Trophoblast cell (in vitro differentiated cells and primary cell): ENCODE measurements at regions not wholly inside any gene's neighbourhood (a gene's known extent, or its start where the extent isn't known, plus 50 kb on each side); places are given as distances from the start of the nearest gene placed in this dataset.

ENCODE experiments used
- DNase-seq, 2 donors: peaks; one replicate each; pipeline ENCODE4 v3.0.0-alpha.2; 2016
- H2AFZ ChIP-seq: 2 replicates; pipeline ENCODE4 v1.6.1; 2013; ENCODE audit warnings: low read length, moderate library complexity, mild to moderate bottlenecking; ENCODE audit not compliant: insufficient read depth, poor library complexity
- H2AK5ac ChIP-seq: 2 replicates; pipeline ENCODE4 v1.6.1; 2013; ENCODE audit warnings: mild to moderate bottlenecking, low read length
- H2BK120ac ChIP-seq: 2 replicates; pipeline ENCODE4 v1.6.1; 2013; ENCODE audit warnings: low read length, mild to moderate bottlenecking, moderate library complexity; ENCODE audit not compliant: insufficient read depth, poor library complexity
- H2BK12ac ChIP-seq: 2 replicates; pipeline ENCODE4 v1.6.1; 2013; ENCODE audit warnings: mild to moderate bottlenecking, low read length, moderate library complexity
- H2BK5ac ChIP-seq: 2 replicates; pipeline ENCODE4 v1.6.1; 2013; ENCODE audit warnings: low read length, low read depth, moderate library complexity, mild to moderate bottlenecking; ENCODE audit not compliant: poor library complexity
- H3K14ac ChIP-seq: 2 replicates; pipeline ENCODE4 v1.6.1; 2013; ENCODE audit warnings: mild to moderate bottlenecking, low read length
- H3K18ac ChIP-seq: 2 replicates; pipeline ENCODE4 v1.6.1; 2013; ENCODE audit warnings: mild to moderate bottlenecking, low read length
- H3K23ac ChIP-seq: 2 replicates; pipeline ENCODE4 v1.6.1; 2013; ENCODE audit warnings: low read length
- H3K27ac ChIP-seq: 2 replicates; pipeline ENCODE4 v1.5.1; 2013; ENCODE audit warnings: low read depth, mild to moderate bottlenecking, inconsistent platforms, low read length, moderate library complexity
- H3K27me3 ChIP-seq: 2 replicates; pipeline ENCODE4 v1.6.1; 2013; ENCODE audit warnings: inconsistent platforms, mild to moderate bottlenecking, low read length, moderate library complexity; ENCODE audit not compliant: insufficient read depth
- H3K36me3 ChIP-seq, 2 experiments: 1 replicate in 1 of 2; 2 replicates in 1 of 2; pipeline ENCODE4 v1.6.1; 2013; ENCODE audit warnings: low read length in 2 of 2, mild to moderate bottlenecking in 2 of 2, moderate library complexity in 1 of 2; ENCODE audit not compliant: insufficient read depth in 2 of 2, control insufficient read depth in 1 of 2
- H3K4ac ChIP-seq: 2 replicates; pipeline ENCODE4 v1.6.1; 2013; ENCODE audit warnings: low read depth, mild to moderate bottlenecking, low read length, moderate library complexity
- H3K4me1 ChIP-seq, 2 experiments: 1 replicate in 1 of 2; 2 replicates in 1 of 2; pipeline ENCODE4 v1.6.1; 2013; ENCODE audit warnings: low read length in 2 of 2, mild to moderate bottlenecking in 2 of 2, moderate library complexity in 1 of 2; ENCODE audit not compliant: insufficient read depth in 2 of 2, control insufficient read depth in 1 of 2
- H3K4me2 ChIP-seq: 2 replicates; pipeline ENCODE4 v1.6.1; 2013; ENCODE audit warnings: inconsistent platforms, mild to moderate bottlenecking, low read length, moderate library complexity
- H3K4me3 ChIP-seq: 2 replicates; pipeline ENCODE4 v1.5.1; 2013; ENCODE audit warnings: mild to moderate bottlenecking, low read depth, low read length, inconsistent platforms
- H3K79me1 ChIP-seq: one replicate; pipeline ENCODE4 v1.6.1; 2013; ENCODE audit warnings: low read length
- H3K79me2 ChIP-seq: 2 replicates; pipeline ENCODE4 v1.6.1; 2013; ENCODE audit warnings: low read length, mild to moderate bottlenecking; ENCODE audit not compliant: control insufficient read depth, insufficient read depth, poor library complexity
- H3K9ac ChIP-seq: 2 replicates; pipeline ENCODE4 v1.6.1; 2013; ENCODE audit warnings: mild to moderate bottlenecking, low read length
- H3K9me3 ChIP-seq: 2 replicates; pipeline ENCODE4 v1.6.1; 2013; ENCODE audit warnings: low read depth, mild to moderate bottlenecking, control low read depth, inconsistent platforms, low read length; ENCODE audit not compliant: insufficient read depth
- H4K12ac ChIP-seq: 2 replicates; pipeline ENCODE4 v1.6.1; 2013; ENCODE audit warnings: low read depth, mild to moderate bottlenecking, low read length, moderate library complexity
- H4K8ac ChIP-seq: 2 replicates; pipeline ENCODE4 v1.6.1; 2013; ENCODE audit warnings: low read depth, mild to moderate bottlenecking, low read length, moderate library complexity
- H4K91ac ChIP-seq: one replicate; pipeline ENCODE4 v1.6.1; 2013; ENCODE audit warnings: low read depth, mild to moderate bottlenecking, low read length, moderate library complexity
- WGBS: extraction: QIAGEN DNeasy Blood & Tissue Kit; methylation state at CpG from one replicate; pipeline ENCODE4 v1.1.7; 2013; ENCODE audit warnings: missing lambda C conversion rate; ENCODE audit not compliant: insufficient read length, insufficient coverage; ENCODE audit errors: extremely low coverage; 5-methylcytosine and 5-hydroxymethylcytosine counted together

GRCh38 chr3:61454006-61454585, 107.3 kb upstream of the PTPRG start:
- Histone ChIP-seq H2BK12ac (no peak overlapping the region), H3K9ac (no peak overlapping the region), H3K4me1 (no peaks in the 10 kb centered on the region), H3K9me3 (no peaks in the 10 kb centered on the region), H3K23ac (no peak overlapping the region), H2AFZ (no peak overlapping the region), H3K4me2 (no peak overlapping the region), H3K79me2 (no peaks in the 10 kb centered on the region), H2AK5ac (no peak overlapping the region), H2BK120ac (no peak overlapping the region), H2BK5ac (no peak overlapping the region), H3K36me3 (no peaks in the 10 kb centered on the region), H3K79me1 (no peaks in the 10 kb centered on the region), H3K14ac (no peak overlapping the region), H3K18ac (no peak overlapping the region), H3K4ac (no peak overlapping the region), H3K27me3 (no peaks in the 10 kb centered on the region), H4K91ac (no peak overlapping the region), H4K12ac (no peak overlapping the region), H4K8ac (no peak overlapping the region), H3K4me3 (no peak overlapping the region), H3K27ac (no peak overlapping the region)
- WGBS: no CpG with 5 or more reads among the region's 6 CpGs
- DNase-seq: peak in 1 of 2 donors; percentile 4

DNA sequence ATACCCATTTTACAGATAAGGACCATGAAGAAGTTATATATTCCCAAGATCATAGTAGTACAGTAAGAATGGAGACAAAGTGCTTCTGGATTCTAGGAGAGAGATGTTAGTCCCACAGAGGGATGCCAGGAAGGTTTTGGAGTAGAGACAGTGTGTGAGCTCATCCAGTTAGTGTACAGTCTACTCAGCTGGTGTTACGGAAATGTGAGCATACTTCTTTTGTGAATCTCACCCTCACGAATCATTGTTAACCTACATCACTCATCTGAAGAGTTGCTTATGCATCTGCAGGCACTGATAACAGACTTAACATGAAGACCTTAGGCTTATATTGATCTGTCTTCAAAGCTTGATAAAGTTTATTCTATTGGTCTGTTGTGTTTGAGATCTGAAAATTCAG, 106.6 kb upstream of the PTPRG start:
- no peak overlapping the region for H2BK120ac ChIP-seq
- DNase-seq: peak in 1 of 2 donors; percentile 63
- no peaks in the 10 kb centered on the region for H3K9me3 ChIP-seq
- H4K8ac ChIP-seq: no peak overlapping the region
- no peak overlapping the region for H3K14ac ChIP-seq
- H3K18ac ChIP-seq: no peak overlapping the region
- WGBS: no CpG with 5 or more reads among the region's 2 CpGs
- H4K12ac ChIP-seq: no peak overlapping the region
- no peak overlapping the region for H2BK5ac ChIP-seq
- no peak overlapping the region for H2BK12ac ChIP-seq
- H4K91ac ChIP-seq: no peak overlapping the region
- no peak overlapping the region for H3K4me2 ChIP-seq
- H3K9ac ChIP-seq: no peak overlapping the region
- no peaks in the 10 kb centered on the region for H3K27me3 ChIP-seq
- H2AK5ac ChIP-seq: no peak overlapping the region
- no peak overlapping the region for H3K23ac ChIP-seq
- no peak overlapping the region for H2AFZ ChIP-seq
- no peaks in the 10 kb centered on the region for H3K36me3 ChIP-seq
- H3K4me3 ChIP-seq: no peak overlapping the region
- H3K79me2 ChIP-seq: no peaks in the 10 kb centered on the region
- no peak overlapping the region for H3K27ac ChIP-seq
- no peaks in the 10 kb centered on the region for H3K79me1 ChIP-seq
- no peaks in the 10 kb centered on the region for H3K4me1 ChIP-seq
- H3K4ac ChIP-seq: no peak overlapping the region

GRCh38 chr3:61460636-61461035, 100.7 kb upstream of the PTPRG start:
- no peaks in the 10 kb centered on the region for H3K36me3 ChIP-seq
- H3K4me3 ChIP-seq: no peak overlapping the region
- no peak overlapping the region for H3K23ac ChIP-seq
- H2BK5ac ChIP-seq: no peak overlapping the region
- H3K18ac ChIP-seq: no peak overlapping the region
- no peak overlapping the region for H3K4ac ChIP-seq
- H3K4me2 ChIP-seq: no peak overlapping the region
- H4K8ac ChIP-seq: no peak overlapping the region
- no peaks in the 10 kb centered on the region for H3K27me3 ChIP-seq
- DNase-seq: no peak
- no peak overlapping the region for H2BK120ac ChIP-seq
- H4K12ac ChIP-seq: no peak overlapping the region
- no peaks in the 10 kb centered on the region for H3K79me2 ChIP-seq
- no peaks in the 10 kb centered on the region for H3K79me1 ChIP-seq
- no peak overlapping the region for H3K9ac ChIP-seq
- no peak overlapping the region for H2BK12ac ChIP-seq
- H3K27ac ChIP-seq: no peak overlapping the region
- H4K91ac ChIP-seq: no peak overlapping the region
- no peak overlapping the region for H3K14ac ChIP-seq
- no peak overlapping the region for H2AK5ac ChIP-seq
- H3K9me3 ChIP-seq: no peaks in the 10 kb centered on the region
- H3K4me1 ChIP-seq: no peaks in the 10 kb centered on the region
- no CpG with 5 or more reads among the region's 2 CpGs for WGBS
- no peak overlapping the region for H2AFZ ChIP-seq

DNA sequence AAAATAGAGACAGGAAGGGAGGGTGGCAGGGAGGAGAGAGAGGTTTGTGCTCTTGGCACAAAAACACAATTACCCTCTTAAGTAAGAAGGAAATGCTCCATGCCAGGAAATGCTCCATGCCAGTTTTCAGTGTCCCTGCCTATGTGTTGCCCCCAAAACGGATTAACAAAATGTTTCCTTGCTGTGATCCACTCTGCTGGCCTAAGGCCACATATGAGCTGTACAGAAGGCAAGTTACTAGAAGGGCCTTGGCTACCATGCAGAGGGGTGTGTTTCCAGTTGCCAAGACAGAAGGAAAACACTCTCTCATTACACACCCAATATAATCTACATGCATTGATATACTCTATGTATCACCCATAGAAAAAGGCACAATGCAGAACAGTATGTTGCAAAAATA, 98.2 kb upstream of the PTPRG start:
- H3K4me2 ChIP-seq: no peak overlapping the region
- H4K91ac ChIP-seq: no peak overlapping the region
- no peak overlapping the region for H3K23ac ChIP-seq
- H3K79me1 ChIP-seq: no peaks in the 10 kb centered on the region
- H3K27me3 ChIP-seq: no peaks in the 10 kb centered on the region
- H3K36me3 ChIP-seq: no peaks in the 10 kb centered on the region
- H3K4me3 ChIP-seq: no peak overlapping the region
- no peak overlapping the region for H2BK120ac ChIP-seq
- no peak overlapping the region for H3K27ac ChIP-seq
- H3K4me1 ChIP-seq: no peaks in the 10 kb centered on the region
- no peak overlapping the region for H3K18ac ChIP-seq
- H3K79me2 ChIP-seq: no peaks in the 10 kb centered on the region
- H4K12ac ChIP-seq: no peak overlapping the region
- no peak overlapping the region for H2BK5ac ChIP-seq
- no peak overlapping the region for H3K9ac ChIP-seq
- no peak overlapping the region for H2BK12ac ChIP-seq
- no peaks in the 10 kb centered on the region for H3K9me3 ChIP-seq
- no CpG with 5 or more reads among the region's 1 CpG for WGBS
- no peak overlapping the region for H2AK5ac ChIP-seq
- no peak for DNase-seq
- no peak overlapping the region for H4K8ac ChIP-seq
- no peak overlapping the region for H2AFZ ChIP-seq
- no peak overlapping the region for H3K4ac ChIP-seq
- H3K14ac ChIP-seq: no peak overlapping the region
